Iris pigment epithelial cell (primary cell): ENCODE measurements at regions not wholly inside any gene's neighbourhood (a gene's known extent, or its start where the extent isn't known, plus 50 kb on each side); places are given as distances from the start of the nearest gene placed in this dataset.
"Not testable (repeated sequence)": the region's sequence is repeated elsewhere in the genome, so short reads cannot be mapped to it uniquely, and the experiment has no call there.

ENCODE experiments used
- DNase-seq: peaks from one replicate; pipeline ENCODE4 v3.0.0-alpha.2; 2011; ENCODE audit warnings: low read depth

DNA sequence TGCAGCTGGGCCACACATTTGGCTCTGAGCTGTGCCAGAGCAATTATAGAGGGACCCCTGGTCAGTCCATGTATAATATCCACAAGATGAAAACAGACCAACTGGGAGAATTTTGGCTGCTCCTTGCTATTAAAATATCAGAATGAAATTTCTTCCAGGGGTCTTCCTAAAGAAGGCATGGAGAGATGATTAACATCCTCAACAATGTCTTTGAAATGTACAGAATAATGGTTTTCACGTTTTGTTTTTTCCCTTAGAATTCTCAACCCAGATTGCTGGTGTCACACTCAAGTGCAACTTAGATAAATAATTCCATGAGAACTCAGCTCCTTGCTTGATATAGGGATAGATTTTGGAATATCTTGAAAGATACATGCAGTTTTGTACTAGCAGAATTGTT lies 148.3 kb upstream of the SLC24A2 start:
- DNase-seq = no peak

- no peak for DNase-seq
These were observed 147.8 kb upstream of the SLC24A2 start for GRCh38 chr9:19936598-19936997.

- DNase-seq = no peak
These were observed 146.6 kb upstream of the SLC24A2 start for GRCh38 chr9:19935422-19935821.

DNA sequence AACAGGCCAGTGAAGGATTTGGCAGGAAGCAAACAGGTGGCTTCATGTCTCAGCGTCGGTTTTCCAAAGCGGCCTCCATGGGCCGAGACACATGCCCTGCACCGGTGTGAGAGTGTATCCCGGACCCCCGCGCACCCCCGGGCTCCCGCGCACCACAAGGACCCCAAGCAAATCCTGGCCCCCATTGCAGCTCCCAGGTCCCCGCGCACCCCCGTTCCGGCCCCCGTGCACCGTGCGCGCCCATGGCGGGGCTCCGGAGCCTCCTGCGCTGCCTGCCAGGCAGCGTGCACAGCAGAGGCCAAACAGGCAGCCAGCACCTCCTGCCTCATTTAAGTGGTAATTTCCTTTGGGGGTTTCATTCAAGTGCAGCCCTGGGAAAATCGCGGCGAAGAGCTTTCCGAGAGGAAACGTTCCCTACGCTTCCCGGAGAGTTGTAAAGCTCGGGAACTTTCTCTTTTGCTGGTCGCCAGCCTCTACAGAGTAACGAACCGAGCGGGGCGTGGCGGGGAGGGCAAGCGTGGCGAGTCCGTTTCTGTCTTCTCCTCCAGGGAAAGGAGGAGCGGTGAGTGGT lies 145.5 kb upstream of the SLC24A2 start:
- peak; percentile 12 for DNase-seq

DNA sequence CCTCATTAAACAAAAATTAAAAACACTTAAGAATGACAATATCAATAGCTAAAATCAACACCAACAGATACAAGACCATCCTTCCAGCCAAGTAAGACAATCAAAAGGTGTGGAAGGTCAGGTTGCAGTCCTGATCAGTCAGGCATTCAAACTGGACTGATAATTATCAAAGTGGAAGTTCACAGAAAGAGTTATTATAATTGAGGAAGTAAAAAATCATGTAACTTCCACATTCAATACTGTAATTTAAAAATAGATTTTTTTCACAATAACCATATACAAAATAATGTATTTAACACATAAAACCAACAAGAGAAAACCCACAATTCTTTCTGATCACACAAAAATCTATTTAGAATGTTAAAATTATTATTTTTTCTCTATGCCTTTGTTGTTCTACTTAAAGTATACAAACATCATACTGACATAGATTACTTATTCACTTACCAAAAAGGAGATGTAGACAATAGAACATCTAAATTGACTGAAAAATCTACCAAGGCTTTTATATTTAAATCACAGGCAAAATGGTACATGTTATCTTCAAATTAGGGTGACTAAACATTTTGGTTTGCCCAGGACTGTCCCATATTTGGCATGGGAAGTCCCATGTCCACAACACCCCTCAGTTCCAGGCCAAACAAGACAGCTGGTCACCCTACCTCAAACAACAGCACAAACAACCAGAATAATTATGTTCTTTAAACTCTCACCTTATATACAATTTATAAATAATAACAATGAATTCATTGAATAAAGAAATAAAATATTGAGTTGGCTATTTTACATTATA lies 142.5 kb upstream of the SLC24A2 start:
- DNase-seq = no peak

- DNase-seq = no peak
These were observed 138.7 kb upstream of the SLC24A2 start for GRCh38 chr9:19927560-19927959.

DNA sequence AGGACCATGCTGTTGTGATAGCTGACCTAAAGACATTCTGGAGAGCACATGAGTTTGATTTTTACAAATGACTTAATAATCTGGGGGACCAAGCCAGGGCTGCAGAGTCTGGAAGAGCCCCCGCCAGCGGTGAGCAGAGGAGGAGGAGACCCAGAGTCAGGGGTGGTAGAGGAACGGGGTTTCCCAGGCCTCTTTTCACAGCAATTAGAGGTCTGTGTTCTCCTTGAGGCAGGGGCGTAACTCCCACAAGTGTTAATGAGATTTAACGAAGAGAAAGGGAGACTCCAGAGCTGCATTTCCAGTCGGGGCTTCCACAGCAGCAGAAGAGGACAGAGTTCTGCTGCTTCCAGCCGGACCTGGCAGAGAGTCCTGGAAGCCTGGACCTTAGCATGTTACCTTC lies 137.9 kb upstream of the SLC24A2 start:
- DNase-seq = no peak

DNA sequence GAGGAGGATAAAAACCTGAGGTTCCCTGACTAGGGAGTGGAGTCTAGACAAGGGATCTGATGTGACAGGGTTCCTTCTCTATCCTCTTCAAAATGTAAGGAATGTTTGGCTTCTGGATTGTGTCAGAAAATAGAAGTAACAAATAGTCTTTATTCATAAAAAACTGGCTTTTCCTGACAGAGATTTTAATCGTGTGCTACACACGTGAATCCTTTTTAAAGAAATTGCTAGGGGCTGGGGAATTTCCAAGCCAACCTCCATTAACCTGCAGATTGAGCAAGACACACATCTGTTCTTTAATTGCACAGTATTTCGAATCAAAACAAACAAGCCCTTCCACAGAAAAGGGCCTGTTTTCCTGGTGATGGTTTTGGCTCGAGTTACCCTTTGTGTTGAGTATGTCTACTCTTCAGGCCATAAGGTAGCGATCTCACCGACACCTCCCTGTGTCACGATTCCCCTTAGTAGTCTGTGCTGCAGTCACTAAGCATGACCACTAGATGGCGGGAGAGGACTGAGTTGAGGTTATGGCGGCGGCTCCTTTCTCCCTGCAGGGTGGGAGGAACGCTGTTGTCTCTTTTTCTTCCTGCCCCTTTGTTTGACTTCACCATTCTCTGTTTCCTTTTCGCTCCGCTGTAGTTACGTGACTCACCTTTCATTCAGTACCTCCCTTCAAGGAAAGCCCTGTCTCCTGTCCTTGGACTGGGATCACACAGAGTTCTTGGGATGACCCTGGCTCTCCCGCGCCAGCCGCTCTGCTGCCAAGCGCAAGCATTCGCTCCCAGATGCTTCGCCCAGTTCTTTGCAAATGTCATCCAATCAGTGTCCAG lies 137.1 kb upstream of the SLC24A2 start:
- DNase-seq = peak; percentile 70

DNA sequence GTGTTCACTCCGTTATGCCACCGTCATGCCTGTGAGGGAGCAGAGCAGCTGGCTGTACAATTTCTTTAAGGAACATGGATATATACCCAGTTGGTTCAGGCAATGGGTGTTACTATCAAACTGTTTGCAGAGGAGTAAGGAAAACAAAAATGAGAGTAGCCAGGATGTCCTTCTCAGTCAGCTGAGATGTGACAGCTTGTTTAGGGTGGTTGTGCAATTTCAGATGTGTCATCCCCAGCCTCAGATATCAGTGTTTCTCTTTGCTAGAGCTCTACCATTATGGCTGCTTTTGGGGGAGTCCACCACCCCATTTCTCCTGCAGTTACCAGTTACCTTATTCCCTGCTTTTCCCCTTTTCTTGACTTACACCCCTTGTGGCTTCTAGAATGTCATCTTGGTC lies 135.2 kb upstream of the SLC24A2 start:
- DNase-seq = peak; percentile 28

GRCh38 chr9:19922476-19923118 lies 133.8 kb upstream of the SLC24A2 start:
- peak; percentile 63 for DNase-seq

GRCh38 chr9:19920401-19920800 lies 131.6 kb upstream of the SLC24A2 start:
- no peak for DNase-seq

- DNase-seq = no peak
These were observed 129.8 kb upstream of the SLC24A2 start for GRCh38 chr9:19918630-19919029.

GRCh38 chr9:19914044-19914443 lies 125.2 kb upstream of the SLC24A2 start:
- DNase-seq = no peak

- no peak for DNase-seq
These were observed 124.3 kb upstream of the SLC24A2 start for GRCh38 chr9:19913151-19913550.

DNA sequence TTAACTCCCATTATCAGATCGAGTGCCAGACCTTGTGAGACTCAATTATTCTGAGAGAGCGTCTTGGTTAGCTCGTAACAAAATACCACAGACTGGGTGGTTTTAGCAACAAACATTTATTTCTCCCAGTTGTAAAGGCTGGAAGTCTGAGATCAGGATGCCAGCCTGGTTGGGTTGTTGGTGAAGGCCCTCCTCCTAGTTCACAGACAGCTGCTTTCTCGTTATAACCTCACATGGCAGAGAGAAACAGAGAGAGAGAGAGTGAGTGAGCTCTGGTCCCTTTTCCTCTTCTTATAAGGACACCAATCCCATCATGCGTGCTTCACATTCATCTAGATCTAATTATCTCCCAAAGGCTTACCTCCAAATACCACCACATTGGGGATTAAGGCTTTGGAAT lies 114.2 kb upstream of the SLC24A2 start:
- DNase-seq = no peak

DNA sequence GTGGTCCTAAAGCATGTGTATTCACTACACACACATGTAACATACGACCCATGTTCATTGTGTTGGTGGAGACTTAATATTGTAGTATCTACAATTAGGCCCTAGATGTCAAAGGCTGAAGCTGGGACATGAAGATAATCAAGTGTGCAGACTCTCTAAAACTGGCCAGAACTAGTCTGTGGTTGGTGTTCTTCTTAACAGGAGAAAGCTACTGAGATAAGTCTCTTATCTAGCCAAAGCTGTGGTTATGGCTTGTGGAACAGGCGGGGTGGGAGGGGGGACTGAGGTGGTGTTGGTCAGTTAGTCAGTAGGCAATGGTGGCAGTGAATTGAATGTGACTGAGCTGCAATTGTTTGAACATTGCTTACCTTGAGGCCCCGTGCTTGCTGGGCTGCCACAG lies 112.7 kb upstream of the SLC24A2 start:
- DNase-seq = no peak

DNA sequence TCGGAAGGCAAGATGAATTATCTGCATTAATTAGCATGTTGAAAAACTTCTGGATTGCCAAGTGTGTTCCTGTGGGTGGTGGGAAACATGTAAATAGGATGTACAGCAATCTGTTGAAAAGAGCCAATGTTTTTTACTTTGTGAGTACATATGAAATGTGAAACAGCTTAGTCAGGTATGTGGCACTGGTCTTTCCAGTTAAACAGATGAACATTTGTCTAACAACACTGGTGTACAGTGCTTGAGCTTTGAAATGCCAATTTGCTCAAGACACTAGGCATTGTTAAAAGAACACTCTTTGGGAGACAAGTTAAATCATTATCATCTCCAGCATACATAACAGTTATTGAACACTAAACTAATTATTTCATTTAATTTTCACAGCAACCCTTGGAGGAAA lies 107.3 kb upstream of the SLC24A2 start:
- DNase-seq = no peak

GRCh38 chr9:19895578-19895977 lies 106.7 kb upstream of the SLC24A2 start:
- DNase-seq = not testable (repeated sequence)

- peak; percentile 69 for DNase-seq
These were observed 106.2 kb upstream of the SLC24A2 start for GRCh38 chr9:19895006-19895405.

DNA sequence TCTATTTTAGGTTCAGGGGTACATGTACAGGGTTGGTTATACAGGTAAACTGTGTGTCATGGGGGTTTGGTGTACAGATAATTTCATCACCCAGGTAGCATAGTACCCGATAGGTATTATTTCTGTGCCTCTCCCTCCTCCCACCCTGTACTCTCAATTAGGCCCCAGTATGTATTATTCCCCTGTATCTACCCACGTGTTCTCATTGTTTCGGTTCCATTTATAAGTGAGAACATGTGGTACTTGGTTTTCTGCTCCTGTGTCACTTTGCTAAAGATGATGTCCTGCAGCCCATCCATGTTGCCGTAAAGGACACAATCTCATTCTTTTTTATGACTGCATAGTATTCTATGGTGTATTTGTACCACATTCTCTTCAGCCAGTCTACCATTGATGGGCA lies 96.8 kb upstream of the SLC24A2 start:
- no peak for DNase-seq

DNA sequence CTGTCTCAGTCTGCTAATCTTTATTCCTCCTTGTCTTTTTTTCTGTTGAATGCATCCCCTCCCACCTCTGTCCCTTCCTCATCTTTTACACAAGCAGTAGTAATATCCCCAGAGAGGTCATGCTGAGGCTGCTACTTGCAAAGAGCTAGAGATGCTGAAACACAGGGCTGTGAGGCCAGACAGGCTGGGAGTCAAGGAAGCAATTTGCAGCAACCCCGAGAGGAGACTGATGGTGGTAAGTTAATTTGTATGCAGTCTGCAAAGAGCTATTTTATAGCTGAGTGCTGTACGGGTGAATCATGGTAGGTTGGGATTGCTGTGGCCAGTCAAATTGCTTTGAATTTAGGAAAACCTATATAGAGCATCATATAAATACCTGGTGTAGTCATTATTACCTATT lies 90.2 kb upstream of the SLC24A2 start:
- no peak for DNase-seq

DNA sequence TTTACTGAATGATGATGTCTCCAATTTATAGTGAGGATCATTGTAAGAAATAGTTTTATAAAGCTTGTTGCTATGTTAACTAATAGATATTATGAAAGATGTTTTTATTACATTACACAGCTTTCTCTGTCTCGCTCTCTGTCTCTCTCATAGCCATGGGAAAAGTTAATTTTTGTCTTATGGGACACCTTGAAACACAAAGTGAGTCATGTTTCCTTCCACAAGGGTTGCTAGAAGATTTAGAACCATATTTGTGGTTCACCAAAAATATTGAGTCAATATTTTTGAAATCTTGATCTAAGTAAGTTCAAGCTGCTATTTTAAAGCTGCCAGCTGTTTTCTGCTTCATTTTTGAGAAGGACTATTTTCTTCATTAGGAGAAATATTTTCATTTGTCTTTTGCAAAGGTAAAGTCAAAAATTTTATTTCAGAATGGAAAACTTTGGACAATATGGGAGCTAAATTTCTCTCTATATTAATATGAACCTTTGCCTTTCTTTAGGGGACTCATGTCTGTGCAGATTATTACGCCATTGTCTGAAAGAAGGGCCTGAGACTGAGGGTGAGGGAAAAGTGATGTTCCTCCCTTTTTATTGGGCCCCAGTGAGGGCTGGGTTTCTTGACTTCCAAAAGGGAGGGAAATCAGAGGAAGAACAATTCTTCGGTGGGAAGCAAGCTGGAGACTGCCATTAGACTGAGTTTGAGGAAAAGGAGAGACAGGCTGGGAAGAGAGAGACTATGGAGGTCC lies 87.9 kb upstream of the SLC24A2 start:
- peak; percentile 38 for DNase-seq
